ENCODE measurements at regions not wholly inside any gene's neighbourhood (a gene's known extent, or its start where the extent isn't known, plus 50 kb on each side); places are given as distances from the start of the nearest gene placed in this dataset.

GRCh38 chr6:95243053-95243452 is 334.3 kb upstream of the MANEA start:
- Histone ChIP-seq H3K27ac (no peak overlapping the region), H3K4me3 (no peak overlapping the region), H3K4me1 (replicated peaks) (no peaks in the 10 kb centered on the region), H3K27me3 (replicated peaks; ENCODE audit: insufficient read depth) (no peaks in the 10 kb centered on the region), H3K9me3 (no peaks in the 10 kb centered on the region), H3K36me3 (no peaks in the 10 kb centered on the region)
- TF ChIP-seq, protein P1, sequence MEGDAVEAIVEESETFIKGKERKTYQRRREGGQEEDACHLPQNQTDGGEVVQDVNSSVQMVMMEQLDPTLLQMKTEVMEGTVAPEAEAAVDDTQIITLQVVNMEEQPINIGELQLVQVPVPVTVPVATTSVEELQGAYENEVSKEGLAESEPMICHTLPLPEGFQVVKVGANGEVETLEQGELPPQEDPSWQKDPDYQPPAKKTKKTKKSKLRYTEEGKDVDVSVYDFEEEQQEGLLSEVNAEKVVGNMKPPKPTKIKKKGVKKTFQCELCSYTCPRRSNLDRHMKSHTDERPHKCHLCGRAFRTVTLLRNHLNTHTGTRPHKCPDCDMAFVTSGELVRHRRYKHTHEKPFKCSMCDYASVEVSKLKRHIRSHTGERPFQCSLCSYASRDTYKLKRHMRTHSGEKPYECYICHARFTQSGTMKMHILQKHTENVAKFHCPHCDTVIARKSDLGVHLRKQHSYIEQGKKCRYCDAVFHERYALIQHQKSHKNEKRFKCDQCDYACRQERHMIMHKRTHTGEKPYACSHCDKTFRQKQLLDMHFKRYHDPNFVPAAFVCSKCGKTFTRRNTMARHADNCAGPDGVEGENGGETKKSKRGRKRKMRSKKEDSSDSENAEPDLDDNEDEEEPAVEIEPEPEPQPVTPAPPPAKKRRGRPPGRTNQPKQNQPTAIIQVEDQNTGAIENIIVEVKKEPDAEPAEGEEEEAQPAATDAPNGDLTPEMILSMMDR (IDR thresholded peaks at IDR 0.05), result no peak
- TF ChIP-seq POLR2A (IDR thresholded peaks at IDR 0.05) (no peak), POLR2AphosphoS5 (IDR thresholded peaks at IDR 0.05) (no peak)
- no peak for DNase-seq (ENCODE audit: low spot score)
- intact Hi-C loops (cut with DNase I), result no loop called here

DNA sequence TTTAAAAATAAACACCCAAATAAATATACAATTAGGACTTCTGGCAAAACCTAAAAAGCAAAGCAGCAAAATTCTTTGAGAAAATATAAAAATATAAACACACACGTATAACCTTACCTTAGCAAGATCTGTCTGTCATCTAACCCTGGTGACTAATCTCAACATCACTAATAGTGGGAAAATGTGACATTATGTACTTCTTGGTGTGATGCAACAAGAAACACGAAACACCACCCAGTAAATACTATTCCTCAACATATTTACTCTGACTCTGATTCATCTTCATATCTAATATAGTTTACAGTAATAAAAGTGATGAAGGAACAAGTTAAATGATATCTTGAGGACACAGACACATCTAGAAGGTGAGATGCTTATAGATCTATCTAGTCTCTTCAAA is 332.6 kb upstream of the MANEA start:
- Histone ChIP-seq H3K36me3 (no peaks in the 10 kb centered on the region), H3K27ac (no peak overlapping the region), H3K4me1 (replicated peaks) (no peaks in the 10 kb centered on the region), H3K4me3 (no peak overlapping the region), H3K9me3 (no peaks in the 10 kb centered on the region), H3K27me3 (replicated peaks; ENCODE audit: insufficient read depth) (no peaks in the 10 kb centered on the region)
- DNase-seq (ENCODE audit: low spot score), result no peak
- 64% methylated on average over 2 of the region's 2 CpGs for WGBS
- intact Hi-C loops (cut with DNase I), result no loop called here
- TF ChIP-seq POLR2A (IDR thresholded peaks at IDR 0.05) (no peak), POLR2AphosphoS5 (IDR thresholded peaks at IDR 0.05) (no peak)
- TF ChIP-seq, protein P1 (IDR thresholded peaks at IDR 0.05), result no peak

GRCh38 chr6:95248499-95248898 is 328.8 kb upstream of the MANEA start:
- Histone ChIP-seq H3K36me3 (no peaks in the 10 kb centered on the region), H3K4me3 (no peak overlapping the region), H3K27me3 (replicated peaks; ENCODE audit: insufficient read depth) (no peaks in the 10 kb centered on the region), H3K27ac (no peak overlapping the region), H3K4me1 (replicated peaks) (no peaks in the 10 kb centered on the region), H3K9me3 (no peaks in the 10 kb centered on the region)
- DNase-seq (ENCODE audit: low spot score), result no peak
- TF ChIP-seq POLR2A (IDR thresholded peaks at IDR 0.05), result no peak
- no peak for TF ChIP-seq POLR2AphosphoS5 (IDR thresholded peaks at IDR 0.05)
- TF ChIP-seq, protein P1 (IDR thresholded peaks at IDR 0.05), result no peak
- 74% methylated on average over 4 of the region's 4 CpGs for WGBS
- intact Hi-C loops (cut with DNase I), result no loop called here

DNA sequence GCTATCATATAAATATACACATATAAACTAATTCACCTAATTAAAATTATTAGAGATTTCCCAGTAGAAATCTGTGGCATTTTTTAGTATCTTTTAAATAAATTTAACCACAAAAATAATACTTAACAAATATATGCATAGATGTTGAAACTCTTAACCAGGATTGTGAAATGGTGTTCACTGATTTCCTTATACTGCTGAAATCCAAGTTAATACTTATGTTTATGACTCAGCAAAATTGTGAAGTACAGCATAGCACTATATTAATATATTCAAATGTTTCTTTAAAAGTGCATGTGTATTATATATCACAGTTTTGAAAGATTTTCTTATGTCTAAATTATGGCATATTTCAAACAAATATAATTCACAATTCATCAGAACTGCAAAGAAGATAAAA is 328.2 kb upstream of the MANEA start:
- Histone ChIP-seq H3K4me3 (no peak overlapping the region), H3K9me3 (no peaks in the 10 kb centered on the region), H3K27me3 (replicated peaks; ENCODE audit: insufficient read depth) (no peaks in the 10 kb centered on the region), H3K4me1 (replicated peaks) (no peaks in the 10 kb centered on the region), H3K27ac (no peak overlapping the region), H3K36me3 (no peaks in the 10 kb centered on the region)
- no peak for DNase-seq (ENCODE audit: low spot score)
- TF ChIP-seq POLR2A (IDR thresholded peaks at IDR 0.05) (no peak), POLR2AphosphoS5 (IDR thresholded peaks at IDR 0.05) (no peak)
- TF ChIP-seq, protein P1 (IDR thresholded peaks at IDR 0.05), result no peak
- intact Hi-C loops (cut with DNase I), result no loop called here

DNA sequence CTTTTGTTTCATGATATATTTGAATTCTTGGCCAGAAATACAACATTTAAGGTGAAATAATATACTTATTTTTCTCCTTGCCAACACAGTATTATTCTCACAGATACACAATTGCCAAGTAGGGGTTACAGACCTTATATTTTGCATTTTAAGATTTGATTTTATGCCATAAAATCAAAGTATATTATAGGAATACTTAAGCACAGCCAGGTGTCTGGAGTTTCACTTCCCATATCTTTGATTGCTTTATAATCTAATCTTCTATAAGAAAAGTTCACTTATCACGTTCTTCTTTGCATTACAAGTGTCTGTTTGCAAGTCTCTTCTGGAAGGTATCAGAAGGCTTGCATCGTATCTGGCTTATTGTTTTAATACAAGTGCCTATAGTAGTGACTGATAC is 327.7 kb upstream of the MANEA start:
- no peak for DNase-seq (ENCODE audit: low spot score)
- 73% methylated on average over 2 of the region's 2 CpGs for WGBS
- TF ChIP-seq POLR2AphosphoS5 (IDR thresholded peaks at IDR 0.05) (no peak), POLR2A (IDR thresholded peaks at IDR 0.05) (no peak)
- TF ChIP-seq, protein P1 (IDR thresholded peaks at IDR 0.05), result no peak
- Histone ChIP-seq H3K36me3 (no peaks in the 10 kb centered on the region), H3K9me3 (no peaks in the 10 kb centered on the region), H3K27me3 (replicated peaks; ENCODE audit: insufficient read depth) (no peaks in the 10 kb centered on the region), H3K27ac (no peak overlapping the region), H3K4me3 (no peak overlapping the region), H3K4me1 (replicated peaks) (no peaks in the 10 kb centered on the region)
- intact Hi-C loops (cut with DNase I), result no loop called here

Measured in prostate gland (tissue), 2 donors.